NB4 (cell line): ENCODE measurements at regions not wholly inside any gene's neighbourhood (a gene's known extent, or its start where the extent isn't known, plus 50 kb on each side); places are given as distances from the start of the nearest gene placed in this dataset.

ENCODE experiments used
- CTCF ChIP-seq: IDR thresholded peaks from one replicate; pipeline ENCODE4 v1.5.1; 2012; ENCODE audit warnings: low read depth, low read length
- POLR2A ChIP-seq: IDR thresholded peaks from 2 replicates; pipeline ENCODE4 v1.6.1; 2011; ENCODE audit warnings: mild to moderate bottlenecking; ENCODE audit not compliant: insufficient read length; ENCODE audit errors: extremely low read depth

GRCh38 chr2:144745424-144745823, 225.5 kb upstream of the ZEB2 start:
- TF ChIP-seq POLR2A (no peak), CTCF (no peak)
